MCF 10A (cell line): ENCODE measurements at regions not wholly inside any gene's neighbourhood (a gene's known extent, or its start where the extent isn't known, plus 50 kb on each side); places are given as distances from the start of the nearest gene placed in this dataset.

Source experiments
- BruUV-seq: library from RNA; stranded (reverse); fragments of 400-500 nt; replicated peaks from 2 replicates; lab custom pipeline; 2021; lab: Mats Ljungman, UMichigan
- CTCF ChIA-PET: fragments of 300-600 bp; sonication (Branson Sonifier 250); formaldehyde crosslinking; extraction: SDS; loops from one replicate; lab custom pipeline; 2021; ENCODE audit warnings: antibody characterized with exemption, inconsistent platforms; lab: Yijun Ruan, JAX
- POLR2A ChIA-PET: fragments of 300-600, 350-650 bp; sonication (Branson Sonifier 250); formaldehyde crosslinking; extraction: SDS; loops from one replicate; lab custom pipeline; 2020; ENCODE audit warnings: antibody characterized with exemption, inconsistent platforms; lab: Yijun Ruan, JAX
- DNase-seq: peaks from one replicate; pipeline ENCODE4 v3.0.0-alpha.2; 2018; ENCODE audit not compliant: unreplicated experiment
- H3K27ac Mint-ChIP-seq: one replicate; pipeline ENCODE4 v1.8.0; 2022; ENCODE audit warnings: mild to moderate bottlenecking, low read depth, mixed read lengths; ENCODE audit not compliant: unreplicated experiment
- H3K27me3 Mint-ChIP-seq: one replicate; pipeline ENCODE4 v1.8.0; 2022; ENCODE audit warnings: mixed read lengths; ENCODE audit not compliant: insufficient read depth, unreplicated experiment
- H3K36me3 Mint-ChIP-seq: one replicate; pipeline ENCODE4 v1.8.0; 2022; ENCODE audit warnings: mild to moderate bottlenecking, moderate library complexity, mixed read lengths; ENCODE audit not compliant: insufficient read depth, unreplicated experiment
- H3K4me1 Mint-ChIP-seq: one replicate; pipeline ENCODE4 v1.8.0; 2022; ENCODE audit warnings: mixed read lengths; ENCODE audit not compliant: insufficient read depth, unreplicated experiment
- H3K4me3 Mint-ChIP-seq: one replicate; pipeline ENCODE4 v1.8.0; 2022; ENCODE audit warnings: mild to moderate bottlenecking, moderate library complexity, mixed read lengths; ENCODE audit not compliant: unreplicated experiment
- H3K9me3 Mint-ChIP-seq: one replicate; pipeline ENCODE4 v1.8.0; 2022; ENCODE audit warnings: mixed read lengths; ENCODE audit not compliant: unreplicated experiment
- intact Hi-C: fragments of 100-400 bp; cut with micrococcal nuclease; formaldehyde crosslinking; loops from 2 replicates; pipeline ENCODE4 v1.14.1; 2022
- TF ChIP-seq, protein P1 (sequence below): fragments of 200-600 bp; IDR thresholded peaks from one replicate; pipeline ENCODE4 v1.8.0; 2022; ENCODE audit warnings: antibody characterized with exemption, mild to moderate bottlenecking; ENCODE audit not compliant: unreplicated experiment

DNA sequence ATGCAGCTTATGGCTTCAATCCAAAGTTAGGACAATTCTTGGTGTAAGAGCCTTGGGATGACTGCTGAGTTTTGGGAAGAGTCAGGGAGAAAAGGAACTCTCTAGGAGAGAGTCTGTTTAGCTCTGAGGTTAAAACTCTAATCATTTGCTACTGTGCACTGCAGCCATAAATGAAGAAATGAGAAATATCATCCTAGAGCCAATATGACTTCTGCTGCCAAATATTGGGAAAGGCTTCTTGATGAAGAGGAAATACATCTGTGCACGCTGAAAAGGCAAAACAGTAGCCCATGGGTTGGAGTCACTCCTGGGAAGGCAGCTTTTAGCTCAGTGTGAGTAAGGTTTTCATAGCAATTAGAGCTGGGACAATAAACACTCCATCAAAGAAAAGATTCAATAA, 308.8 kb downstream of the SFMBT2 start:
- Mint-ChIP-seq H3K27ac (no peak overlapping the region), H3K27me3 (no peaks in the 10 kb centered on the region), H3K4me3 (no peak overlapping the region), H3K9me3 (no peaks in the 10 kb centered on the region), H3K4me1 (no peaks in the 10 kb centered on the region), H3K36me3 (no peaks in the 10 kb centered on the region)
- POLR2A ChIA-PET = interaction anchor here (1.4 kb wide), 1 partner anchor 9 kb away, joined by 3 read pairs; no protein-coding TSS in a partner anchor
- DNase-seq = no peak
- TF ChIP-seq, protein P1, sequence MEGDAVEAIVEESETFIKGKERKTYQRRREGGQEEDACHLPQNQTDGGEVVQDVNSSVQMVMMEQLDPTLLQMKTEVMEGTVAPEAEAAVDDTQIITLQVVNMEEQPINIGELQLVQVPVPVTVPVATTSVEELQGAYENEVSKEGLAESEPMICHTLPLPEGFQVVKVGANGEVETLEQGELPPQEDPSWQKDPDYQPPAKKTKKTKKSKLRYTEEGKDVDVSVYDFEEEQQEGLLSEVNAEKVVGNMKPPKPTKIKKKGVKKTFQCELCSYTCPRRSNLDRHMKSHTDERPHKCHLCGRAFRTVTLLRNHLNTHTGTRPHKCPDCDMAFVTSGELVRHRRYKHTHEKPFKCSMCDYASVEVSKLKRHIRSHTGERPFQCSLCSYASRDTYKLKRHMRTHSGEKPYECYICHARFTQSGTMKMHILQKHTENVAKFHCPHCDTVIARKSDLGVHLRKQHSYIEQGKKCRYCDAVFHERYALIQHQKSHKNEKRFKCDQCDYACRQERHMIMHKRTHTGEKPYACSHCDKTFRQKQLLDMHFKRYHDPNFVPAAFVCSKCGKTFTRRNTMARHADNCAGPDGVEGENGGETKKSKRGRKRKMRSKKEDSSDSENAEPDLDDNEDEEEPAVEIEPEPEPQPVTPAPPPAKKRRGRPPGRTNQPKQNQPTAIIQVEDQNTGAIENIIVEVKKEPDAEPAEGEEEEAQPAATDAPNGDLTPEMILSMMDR = no peak
- CTCF ChIA-PET = interaction anchor here (0.5 to 1.1 kb wide), 3 partner anchors 16 to 520 kb away, joined by 3 read pairs; no protein-coding TSS in a partner anchor
- no TSS peak for BruUV-seq
- intact Hi-C loops = no loop called here

DNA sequence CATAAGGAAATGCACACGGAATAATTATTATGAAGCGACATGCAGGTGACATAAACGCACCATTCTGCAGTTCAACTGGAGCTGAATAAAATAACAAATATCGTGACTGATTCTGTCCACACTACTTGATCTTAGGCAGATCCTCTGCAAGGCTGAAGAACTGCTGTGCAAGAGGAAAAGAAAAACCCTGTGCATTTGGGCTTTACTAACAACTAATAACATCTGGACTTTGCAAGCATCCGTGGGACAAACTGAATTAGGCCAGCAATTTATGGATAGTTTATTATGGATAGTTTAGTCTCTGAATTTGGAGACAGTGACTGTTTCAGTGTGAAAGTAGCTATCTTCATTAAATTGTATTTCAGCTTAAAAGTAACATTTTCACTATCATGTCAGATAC, 309.4 kb downstream of the SFMBT2 start:
- DNase-seq = no peak
- H3K4me1 Mint-ChIP-seq = no peaks in the 10 kb centered on the region
- ChIA-PET POLR2A (interaction anchor here (1.4 kb wide), 1 partner anchor 10 kb away, joined by 3 read pairs; no protein-coding TSS in a partner anchor), CTCF (interaction anchor here (0.6 to 1.1 kb wide), 3 partner anchors 16 to 180 kb away, joined by 3 read pairs; no protein-coding TSS in a partner anchor)
- H3K4me3 Mint-ChIP-seq = no peak overlapping the region
- no peak overlapping the region for H3K27ac Mint-ChIP-seq
- TF ChIP-seq, protein P1 = no peak
- H3K9me3 Mint-ChIP-seq = no peaks in the 10 kb centered on the region
- no peaks in the 10 kb centered on the region for H3K27me3 Mint-ChIP-seq
- no TSS peak for BruUV-seq
- no peaks in the 10 kb centered on the region for H3K36me3 Mint-ChIP-seq
- intact Hi-C loops = no loop called here

DNA sequence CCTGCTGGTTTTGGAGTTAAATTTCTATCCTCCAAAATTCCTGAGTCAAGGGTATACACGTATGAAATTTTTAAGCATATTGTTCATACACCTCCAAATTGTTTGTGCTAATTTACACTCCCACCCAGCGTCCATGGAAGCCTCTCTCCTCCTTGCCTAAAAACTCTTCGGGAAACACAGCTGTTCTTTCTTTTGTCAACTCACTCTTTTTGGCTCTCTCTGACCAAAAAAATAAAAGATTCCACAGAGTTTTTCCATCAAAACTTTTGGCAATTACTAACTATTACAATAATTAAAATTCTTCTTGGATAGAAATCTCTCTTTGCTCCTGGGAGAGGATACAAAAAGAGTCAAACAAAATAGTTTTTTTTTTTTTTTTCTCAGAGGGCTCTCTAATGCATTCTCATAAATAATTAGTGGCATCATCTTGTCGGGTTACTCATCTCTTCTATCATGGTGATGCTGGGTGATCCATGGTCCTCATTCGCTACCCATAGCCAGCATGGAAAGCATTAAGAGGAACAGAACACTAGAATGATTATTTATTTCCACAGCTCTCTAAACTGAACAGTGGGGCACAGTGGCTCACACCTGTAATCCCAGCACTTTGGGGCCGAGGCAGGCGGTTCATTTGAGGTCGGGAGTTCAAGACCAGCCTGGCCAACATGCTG, 310.7 kb downstream of the SFMBT2 start:
- H3K27me3 Mint-ChIP-seq = no peaks in the 10 kb centered on the region
- H3K9me3 Mint-ChIP-seq = no peaks in the 10 kb centered on the region
- no TSS peak for BruUV-seq
- ChIA-PET CTCF (interaction anchor here (0.6 kb wide), 1 partner anchor 360 kb away, joined by 3 read pairs; no protein-coding TSS in a partner anchor), POLR2A (interaction anchor here (0.6 kb wide), 1 partner anchor 12 kb away, joined by 3 read pairs; no protein-coding TSS in a partner anchor)
- H3K36me3 Mint-ChIP-seq = no peaks in the 10 kb centered on the region
- H3K4me1 Mint-ChIP-seq = no peaks in the 10 kb centered on the region
- no peak for DNase-seq
- TF ChIP-seq, protein P1 = no peak
- intact Hi-C loops = no loop called here
- no peak overlapping the region for H3K27ac Mint-ChIP-seq
- no peak overlapping the region for H3K4me3 Mint-ChIP-seq

DNA sequence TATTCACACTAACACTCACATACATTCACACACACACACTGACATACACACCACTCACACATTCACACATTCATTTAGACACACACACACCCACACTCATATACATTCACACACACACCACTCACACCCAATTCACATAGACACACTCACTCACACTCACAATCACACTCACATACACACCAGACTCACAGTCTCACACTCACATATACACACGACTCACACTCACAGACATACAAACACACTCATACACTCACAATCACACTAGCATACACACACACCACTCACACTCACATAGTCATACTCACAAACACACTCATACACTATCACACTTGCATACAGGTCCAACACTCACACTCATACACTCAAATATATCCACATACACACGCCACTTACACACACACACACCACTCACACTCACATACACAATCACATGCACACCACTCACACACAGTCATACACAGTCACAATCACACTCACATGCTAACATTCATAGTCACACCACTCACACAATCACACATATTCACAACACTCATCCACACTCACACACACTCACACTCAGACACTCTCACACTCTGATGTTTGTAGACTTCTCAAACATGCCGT, 312.6 kb downstream of the SFMBT2 start:
- intact Hi-C loops = no loop called here
- Mint-ChIP-seq H3K9me3 (no peaks in the 10 kb centered on the region), H3K4me1 (no peaks in the 10 kb centered on the region), H3K27me3 (no peaks in the 10 kb centered on the region), H3K27ac (no peak overlapping the region), H3K4me3 (no peak overlapping the region), H3K36me3 (no peaks in the 10 kb centered on the region)
- TF ChIP-seq, protein P1 = no peak
- BruUV-seq = no TSS peak
- ChIA-PET POLR2A (no interaction called here), CTCF (no interaction called here)
- DNase-seq = no peak
